Body of pancreas (tissue), 4 donors: ENCODE measurements at regions not wholly inside any gene's neighbourhood (a gene's known extent, or its start where the extent isn't known, plus 50 kb on each side); places are given as distances from the start of the nearest gene placed in this dataset.

Experiments
- POLR2A ChIP-seq, 3 donors: fragments of 450-650 bp; IDR thresholded peaks; one replicate each; pipeline ENCODE4 v1.6.1; 2016; ENCODE audit warnings: antibody characterized with exemption in 3 of 3, mild to moderate bottlenecking in 2 of 3
- TF ChIP-seq, protein P1 (sequence below), 7 experiments: fragments of 450-650 bp in 4 of 7; fragments of 200-600 bp in 3 of 7; sonication (generic) in 3 of 7; IDR thresholded peaks; one replicate each; pipeline ENCODE4 v1.5.1; 2016 to 2019; ENCODE audit warnings: antibody characterized with exemption in 7 of 7

DNA sequence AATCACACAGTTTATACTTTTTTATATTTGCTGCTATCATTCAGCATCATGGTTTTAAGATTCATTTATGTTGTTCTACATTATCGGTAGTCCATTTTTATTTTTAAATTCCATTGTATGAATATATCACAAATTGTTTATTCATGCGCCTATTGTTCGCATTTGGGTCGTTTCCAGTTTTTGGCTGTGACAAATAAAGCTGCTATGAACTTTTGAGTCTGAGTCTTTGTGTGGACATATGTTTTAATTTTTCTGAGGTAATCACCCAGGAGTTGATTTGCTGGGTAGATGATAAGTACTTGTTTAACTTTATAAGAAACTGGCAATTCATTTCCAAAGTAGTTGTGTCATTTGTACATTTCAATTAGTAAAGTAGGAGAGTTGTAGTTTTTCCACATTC, 74.2 kb upstream of the CSNK1A1L start:
- TF ChIP-seq, protein P1, sequence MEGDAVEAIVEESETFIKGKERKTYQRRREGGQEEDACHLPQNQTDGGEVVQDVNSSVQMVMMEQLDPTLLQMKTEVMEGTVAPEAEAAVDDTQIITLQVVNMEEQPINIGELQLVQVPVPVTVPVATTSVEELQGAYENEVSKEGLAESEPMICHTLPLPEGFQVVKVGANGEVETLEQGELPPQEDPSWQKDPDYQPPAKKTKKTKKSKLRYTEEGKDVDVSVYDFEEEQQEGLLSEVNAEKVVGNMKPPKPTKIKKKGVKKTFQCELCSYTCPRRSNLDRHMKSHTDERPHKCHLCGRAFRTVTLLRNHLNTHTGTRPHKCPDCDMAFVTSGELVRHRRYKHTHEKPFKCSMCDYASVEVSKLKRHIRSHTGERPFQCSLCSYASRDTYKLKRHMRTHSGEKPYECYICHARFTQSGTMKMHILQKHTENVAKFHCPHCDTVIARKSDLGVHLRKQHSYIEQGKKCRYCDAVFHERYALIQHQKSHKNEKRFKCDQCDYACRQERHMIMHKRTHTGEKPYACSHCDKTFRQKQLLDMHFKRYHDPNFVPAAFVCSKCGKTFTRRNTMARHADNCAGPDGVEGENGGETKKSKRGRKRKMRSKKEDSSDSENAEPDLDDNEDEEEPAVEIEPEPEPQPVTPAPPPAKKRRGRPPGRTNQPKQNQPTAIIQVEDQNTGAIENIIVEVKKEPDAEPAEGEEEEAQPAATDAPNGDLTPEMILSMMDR (IDR thresholded peaks at IDR 0.05): no peak
- no peak for TF ChIP-seq POLR2A (IDR thresholded peaks at IDR 0.05)
